ENCODE measurements at regions not wholly inside any gene's neighbourhood (a gene's known extent, or its start where the extent isn't known, plus 50 kb on each side); places are given as distances from the start of the nearest gene placed in this dataset.

DNA sequence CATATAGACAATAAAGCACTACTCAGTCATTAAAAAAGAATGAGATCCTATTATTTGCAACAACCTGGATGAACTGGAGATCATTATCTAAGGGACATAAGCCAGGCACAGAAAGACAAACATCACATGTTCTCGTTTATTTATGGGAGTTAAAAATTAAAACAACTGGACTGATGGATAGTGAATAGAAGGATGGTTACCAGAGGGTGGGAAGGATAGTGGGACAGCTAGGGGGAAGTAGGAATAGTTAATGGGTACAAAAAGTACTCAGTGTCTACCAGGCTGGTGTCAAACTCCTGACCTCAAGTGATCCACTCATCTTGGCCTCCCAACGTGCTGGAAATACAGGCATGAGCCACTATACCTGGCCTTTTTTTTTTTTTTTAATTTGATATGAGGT is 56.7 kb upstream of the KTN1 start:
- Histone ChIP-seq H3K4me2 (ENCODE audit: low read depth, low read length) (no peak overlapping the region), H3K4me3 (replicated peaks in 1 of 3; ENCODE audit: insufficient read depth in 1 of 3, low read depth in 2 of 3, low read length in 3 of 3) (no peak overlapping the region), H3K27me3 (ENCODE audit: control insufficient read depth in 1 of 2, insufficient read depth in 2 of 2, low read length in 2 of 2) (no peaks in the 10 kb centered on the region), H3K9ac (ENCODE audit: insufficient read depth, low read depth, low read length) (no peak overlapping the region), H2AFZ (ENCODE audit: low read length) (no peak overlapping the region), H3K27ac (ENCODE audit: extremely low read length, insufficient read depth, low read length) (no peak overlapping the region), H3K9me3 (ENCODE audit: low read length) (no peaks in the 10 kb centered on the region), H3K36me3 (replicated peaks in 1 of 2; ENCODE audit: control insufficient read depth in 1 of 2, insufficient read depth in 2 of 2, low read length in 2 of 2) (no peaks in the 10 kb centered on the region), H3K79me2 (ENCODE audit: insufficient read depth, low read length) (no peaks in the 10 kb centered on the region), H4K20me1 (ENCODE audit: insufficient read depth, low read length) (no peaks in the 10 kb centered on the region), H3K4me1 (ENCODE audit: insufficient read depth, low read length) (0 out of 2 replicates have a peak, but pooled peaks cover 5% of the 10 kb centered on the region)
- DNase-seq (ENCODE audit: low spot score) (no peak), FAIRE-seq (no peak), ATAC-seq (no peak)
- in situ Hi-C loops (cut with HindIII; ENCODE audit: extremely low pct_ligation_motif_present, low pct_unique_long_range_greater_than_20kb) (no loop called here), intact Hi-C loops (cut with micrococcal nuclease; ENCODE audit: unreplicated experiment) (no loop called here)
- 24% methylated on average over 2 of the region's 2 CpGs for WGBS (ENCODE audit: low lambda C conversion rate)
- no TSS peak for BruUV-seq (replicated peaks)
- POLR2A ChIA-PET = no interaction called here
- CTCF ChIA-PET (ENCODE audit: low intra/inter-chr PET ratio, low total read pairs) = no interaction called here
- TF ChIP-seq MIER3 (CRISPR knock-in tag; IDR thresholded peaks at IDR 0.05; ENCODE audit: borderline replicate concordance) (no peak), NBN (conservative IDR thresholded peaks at IDR 0.05) (no peak), ZNF672 (CRISPR knock-in tag; IDR thresholded peaks at IDR 0.05) (no peak), NCOR1 (IDR thresholded peaks at IDR 0.05; ENCODE audit: borderline replicate concordance, low read length) (no peak), ZBTB7B (CRISPR knock-in tag; IDR thresholded peaks at IDR 0.05) (no peak), ZC3H4 (CRISPR knock-in tag; IDR thresholded peaks at IDR 0.05; ENCODE audit: borderline replicate concordance) (no peak), ELF1 (CRISPR knock-in tag; IDR thresholded peaks at IDR 0.05) (no peak), ZNF136 (CRISPR knock-in tag; IDR thresholded peaks at IDR 0.05; ENCODE audit: low read depth) (no peak), LCORL (IDR thresholded peaks at IDR 0.05) (no peak), LCORL (CRISPR knock-in tag; IDR thresholded peaks at IDR 0.05) (no peak), E2F2 (CRISPR knock-in tag; IDR thresholded peaks at IDR 0.05; ENCODE audit: borderline replicate concordance) (no peak), WIZ (CRISPR knock-in tag; IDR thresholded peaks at IDR 0.05) (no peak)
- TF ChIP-seq, protein P1, sequence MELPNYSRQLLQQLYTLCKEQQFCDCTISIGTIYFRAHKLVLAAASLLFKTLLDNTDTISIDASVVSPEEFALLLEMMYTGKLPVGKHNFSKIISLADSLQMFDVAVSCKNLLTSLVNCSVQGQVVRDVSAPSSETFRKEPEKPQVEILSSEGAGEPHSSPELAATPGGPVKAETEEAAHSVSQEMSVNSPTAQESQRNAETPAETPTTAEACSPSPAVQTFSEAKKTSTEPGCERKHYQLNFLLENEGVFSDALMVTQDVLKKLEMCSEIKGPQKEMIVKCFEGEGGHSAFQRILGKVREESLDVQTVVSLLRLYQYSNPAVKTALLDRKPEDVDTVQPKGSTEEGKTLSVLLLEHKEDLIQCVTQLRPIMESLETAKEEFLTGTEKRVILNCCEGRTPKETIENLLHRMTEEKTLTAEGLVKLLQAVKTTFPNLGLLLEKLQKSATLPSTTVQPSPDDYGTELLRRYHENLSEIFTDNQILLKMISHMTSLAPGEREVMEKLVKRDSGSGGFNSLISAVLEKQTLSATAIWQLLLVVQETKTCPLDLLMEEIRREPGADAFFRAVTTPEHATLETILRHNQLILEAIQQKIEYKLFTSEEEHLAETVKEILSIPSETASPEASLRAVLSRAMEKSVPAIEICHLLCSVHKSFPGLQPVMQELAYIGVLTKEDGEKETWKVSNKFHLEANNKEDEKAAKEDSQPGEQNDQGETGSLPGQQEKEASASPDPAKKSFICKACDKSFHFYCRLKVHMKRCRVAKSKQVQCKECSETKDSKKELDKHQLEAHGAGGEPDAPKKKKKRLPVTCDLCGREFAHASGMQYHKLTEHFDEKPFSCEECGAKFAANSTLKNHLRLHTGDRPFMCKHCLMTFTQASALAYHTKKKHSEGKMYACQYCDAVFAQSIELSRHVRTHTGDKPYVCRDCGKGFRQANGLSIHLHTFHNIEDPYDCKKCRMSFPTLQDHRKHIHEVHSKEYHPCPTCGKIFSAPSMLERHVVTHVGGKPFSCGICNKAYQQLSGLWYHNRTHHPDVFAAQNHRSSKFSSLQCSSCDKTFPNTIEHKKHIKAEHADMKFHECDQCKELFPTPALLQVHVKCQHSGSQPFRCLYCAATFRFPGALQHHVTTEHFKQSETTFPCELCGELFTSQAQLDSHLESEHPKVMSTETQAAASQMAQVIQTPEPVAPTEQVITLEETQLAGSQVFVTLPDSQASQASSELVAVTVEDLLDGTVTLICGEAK (IDR thresholded peaks at IDR 0.05) = no peak
- TF ChIP-seq, protein P1 (CRISPR knock-in tag; IDR thresholded peaks at IDR 0.05) = no peak
- TF ChIP-seq, protein P2, sequence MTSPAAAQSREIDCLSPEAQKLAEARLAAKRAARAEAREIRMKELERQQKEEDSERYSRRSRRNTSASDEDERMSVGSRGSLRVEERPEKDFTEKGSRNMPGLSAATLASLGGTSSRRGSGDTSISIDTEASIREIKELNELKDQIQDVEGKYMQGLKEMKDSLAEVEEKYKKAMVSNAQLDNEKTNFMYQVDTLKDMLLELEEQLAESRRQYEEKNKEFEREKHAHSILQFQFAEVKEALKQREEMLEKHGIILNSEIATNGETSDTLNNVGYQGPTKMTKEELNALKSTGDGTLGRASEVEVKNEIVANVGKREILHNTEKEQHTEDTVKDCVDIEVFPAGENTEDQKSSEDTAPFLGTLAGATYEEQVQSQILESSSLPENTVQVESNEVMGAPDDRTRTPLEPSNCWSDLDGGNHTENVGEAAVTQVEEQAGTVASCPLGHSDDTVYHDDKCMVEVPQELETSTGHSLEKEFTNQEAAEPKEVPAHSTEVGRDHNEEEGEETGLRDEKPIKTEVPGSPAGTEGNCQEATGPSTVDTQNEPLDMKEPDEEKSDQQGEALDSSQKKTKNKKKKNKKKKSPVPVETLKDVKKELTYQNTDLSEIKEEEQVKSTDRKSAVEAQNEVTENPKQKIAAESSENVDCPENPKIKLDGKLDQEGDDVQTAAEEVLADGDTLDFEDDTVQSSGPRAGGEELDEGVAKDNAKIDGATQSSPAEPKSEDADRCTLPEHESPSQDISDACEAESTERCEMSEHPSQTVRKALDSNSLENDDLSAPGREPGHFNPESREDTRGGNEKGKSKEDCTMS (CRISPR knock-in tag; conservative IDR thresholded peaks at IDR 0.05) = no peak
